HEK293 (cell line): ENCODE measurements at regions not wholly inside any gene's neighbourhood (a gene's known extent, or its start where the extent isn't known, plus 50 kb on each side); places are given as distances from the start of the nearest gene placed in this dataset.
"Not testable (repeated sequence)": the region's sequence is repeated elsewhere in the genome, so short reads cannot be mapped to it uniquely, and the experiment has no call there.

ENCODE experiments used
- CTCF ChIA-PET: fragments of 350-600 bp; formaldehyde crosslinking; extraction: SDS; loops from one replicate; lab custom pipeline; 2021; ENCODE audit warnings: antibody characterized with exemption; lab: Yijun Ruan, JAX
- POLR2A ChIA-PET: fragments of 300-600 bp; formaldehyde crosslinking; extraction: SDS; loops from one replicate; lab custom pipeline; 2020; ENCODE audit warnings: antibody characterized with exemption, inconsistent platforms; lab: Yijun Ruan, JAX
- H3K27ac ChIP-seq: fragments of 200-500 bp; sonication (Bioruptor generic); 2 replicates; pipeline ENCODE4 v1.5.1; 2014; ENCODE audit warnings: low read depth, low read length, control low read depth, inconsistent platforms; ENCODE audit errors: extremely low read depth
- H3K36me3 ChIP-seq, 2 experiments: fragments of 200-500 bp in 1 of 2; sonication (Bioruptor generic) in 1 of 2; 1 replicate in 1 of 2; 2 replicates in 1 of 2; pipeline ENCODE4 v1.5.1; 2014 to 2017; ENCODE audit warnings: inconsistent platforms in 2 of 2, low read length in 2 of 2; ENCODE audit not compliant: control insufficient read depth in 2 of 2, insufficient read depth in 1 of 2
- H3K4me1 ChIP-seq: fragments of 200-500 bp; sonication (Bioruptor generic); 2 replicates; pipeline ENCODE4 v1.5.1; 2014; ENCODE audit warnings: mild to moderate bottlenecking, low read length, inconsistent platforms; ENCODE audit not compliant: control insufficient read depth, insufficient read depth
- H3K4me3 ChIP-seq: 2 replicates; pipeline ENCODE4 v1.5.1; 2011; ENCODE audit warnings: low read depth, mild to moderate bottlenecking, control low read depth, low read length, moderate library complexity
- H3K9me3 ChIP-seq: fragments of 200-500 bp; sonication (Bioruptor generic); 2 replicates; pipeline ENCODE4 v1.5.1; 2014; ENCODE audit warnings: low read depth, low read length, inconsistent platforms; ENCODE audit not compliant: control insufficient read depth, insufficient read depth
- ATF2 ChIP-seq: fragments of 450-650 bp; formaldehyde crosslinking; IDR thresholded peaks from 2 replicates; pipeline ENCODE4 v1.5.1; 2016; ENCODE audit warnings: missing biosample characterization, missing genetic modification characterization, low read depth
- BCL11B ChIP-seq: fragments of 450-650 bp; formaldehyde crosslinking; IDR thresholded peaks from 2 replicates; pipeline ENCODE4 v1.5.1; 2016; ENCODE audit warnings: low read depth, missing biosample characterization, missing genetic modification characterization
- GLIS1 ChIP-seq: fragments of 450-650 bp; formaldehyde crosslinking; IDR thresholded peaks from 2 replicates; pipeline ENCODE4 v1.5.1; 2016; ENCODE audit warnings: missing biosample characterization, missing genetic modification characterization
- GLIS2 ChIP-seq: fragments of 450-650 bp; formaldehyde crosslinking; IDR thresholded peaks from 2 replicates; pipeline ENCODE4 v1.5.1; 2016; ENCODE audit warnings: missing biosample characterization, missing genetic modification characterization
- HOXC10 ChIP-seq: sonication (generic); formaldehyde crosslinking; IDR thresholded peaks from 2 replicates; pipeline ENCODE4 v1.8.1; 2023; ENCODE audit warnings: mild to moderate bottlenecking, missing genetic modification reagents
- KLF9 ChIP-seq: fragments of 450-650 bp; formaldehyde crosslinking; IDR thresholded peaks from 2 replicates; pipeline ENCODE4 v1.5.1; 2016; ENCODE audit warnings: missing biosample characterization, missing genetic modification characterization, low read depth
- SCRT2 ChIP-seq: fragments of 450-650 bp; formaldehyde crosslinking; IDR thresholded peaks from 2 replicates; pipeline ENCODE4 v1.5.1; 2016; ENCODE audit warnings: missing biosample characterization, missing genetic modification characterization
- ZBTB6 ChIP-seq: fragments of 450-650 bp; formaldehyde crosslinking; IDR thresholded peaks from 2 replicates; pipeline ENCODE4 v1.5.1; 2017; ENCODE audit warnings: missing biosample characterization, missing genetic modification characterization
- ZNF10 ChIP-seq: fragments of 450-650 bp; formaldehyde crosslinking; IDR thresholded peaks from 2 replicates; pipeline ENCODE4 v1.5.1; 2017; ENCODE audit warnings: missing biosample characterization, missing genetic modification characterization
- ZNF155 ChIP-seq: fragments of 450-650 bp; formaldehyde crosslinking; IDR thresholded peaks from 2 replicates; pipeline ENCODE4 v1.5.1; 2016; ENCODE audit warnings: missing biosample characterization, missing genetic modification characterization
- ZNF174 ChIP-seq: fragments of 450-650 bp; formaldehyde crosslinking; IDR thresholded peaks from 2 replicates; pipeline ENCODE4 v1.5.0; 2017; ENCODE audit warnings: missing biosample characterization, mild to moderate bottlenecking, missing genetic modification characterization
- ZNF2 ChIP-seq: fragments of 450-650 bp; formaldehyde crosslinking; IDR thresholded peaks from 2 replicates; pipeline ENCODE4 v1.5.1; 2016; ENCODE audit warnings: missing biosample characterization, missing genetic modification characterization
- ZNF214 ChIP-seq: fragments of 450-650 bp; formaldehyde crosslinking; IDR thresholded peaks from 2 replicates; pipeline ENCODE4 v1.5.1; 2017; ENCODE audit warnings: missing biosample characterization, mild to moderate bottlenecking, missing genetic modification characterization, borderline replicate concordance
- ZNF341 ChIP-seq: fragments of 450-650 bp; formaldehyde crosslinking; IDR thresholded peaks from 2 replicates; pipeline ENCODE4; 2016; ENCODE audit warnings: low read depth, missing biosample characterization, missing genetic modification characterization
- ZNF37A ChIP-seq: fragments of 450-650 bp; IDR thresholded peaks from 2 replicates; pipeline ENCODE4 v1.5.1; 2018; ENCODE audit warnings: missing biosample characterization, missing genetic modification characterization
- ZNF398 ChIP-seq: fragments of 450-650 bp; formaldehyde crosslinking; IDR thresholded peaks from 2 replicates; pipeline ENCODE4 v1.5.1; 2017; ENCODE audit warnings: missing biosample characterization, missing genetic modification characterization
- ZNF513 ChIP-seq: fragments of 450-650 bp; IDR thresholded peaks from 2 replicates; pipeline ENCODE4 v1.5.1; 2018; ENCODE audit warnings: missing biosample characterization, missing genetic modification characterization
- ZNF580 ChIP-seq: fragments of 450-650 bp; formaldehyde crosslinking; IDR thresholded peaks from 2 replicates; pipeline ENCODE4 v1.5.1; 2016; ENCODE audit warnings: missing biosample characterization, missing genetic modification characterization
- ZNF600 ChIP-seq: fragments of 450-650 bp; formaldehyde crosslinking; IDR thresholded peaks from 2 replicates; pipeline ENCODE4 v1.5.1; 2016; ENCODE audit warnings: missing biosample characterization, missing genetic modification characterization
- ZNF639 ChIP-seq: fragments of 450-650 bp; formaldehyde crosslinking; IDR thresholded peaks from 2 replicates; pipeline ENCODE4 v1.5.1; 2016; ENCODE audit warnings: missing biosample characterization, missing genetic modification characterization
- ZNF660 ChIP-seq: fragments of 450-650 bp; IDR thresholded peaks from 2 replicates; pipeline ENCODE4 v1.5.1; 2018; ENCODE audit warnings: missing biosample characterization, mild to moderate bottlenecking, missing genetic modification characterization

- Histone ChIP-seq H3K27ac (no peak overlapping the region), H3K4me3 (no peak overlapping the region), H3K9me3 (no peaks in the 10 kb centered on the region), H3K36me3 (no peaks in the 10 kb centered on the region), H3K4me1 (no peaks in the 10 kb centered on the region)
- TF ChIP-seq ATF2 (tag by site-specific recombination) = no peak
- TF ChIP-seq ZNF37A (tag by site-specific recombination) = no peak
- TF ChIP-seq ZNF600 (tag by site-specific recombination) = no peak
- no peak for TF ChIP-seq ZNF155
- TF ChIP-seq ZNF174 = no peak
- no peak for TF ChIP-seq ZNF639 (tag by site-specific recombination)
- no peak for TF ChIP-seq HOXC10 (CRISPR knock-in tag)
- TF ChIP-seq ZNF660 = no peak
- TF ChIP-seq BCL11B (tag by site-specific recombination) = no peak
- CTCF ChIA-PET = interaction anchor here (0.6 kb wide), 1 partner anchor 123 kb away, joined by 5 read pairs; no protein-coding TSS in a partner anchor
- POLR2A ChIA-PET = no interaction called here
These were observed 51.0 kb downstream of the OR2B6 start for GRCh38 chr6:28008053-28008452.

- H3K9me3 ChIP-seq = no peaks in the 10 kb centered on the region
- H3K4me1 ChIP-seq = no peaks in the 10 kb centered on the region
- CTCF ChIA-PET = no interaction called here
- H3K27ac ChIP-seq = no peak overlapping the region
- no peak for TF ChIP-seq ZNF10 (tag by site-specific recombination)
- TF ChIP-seq SCRT2 (tag by site-specific recombination) = peak; percentile 78; the same call in 1 of the 2 replicates
- no peak for TF ChIP-seq ZNF214
- TF ChIP-seq, all 188 proteins: peak for 1
- Histone ChIP-seq H3K36me3 (no peaks in the 10 kb centered on the region), H3K4me3 (no peak overlapping the region)
- POLR2A ChIA-PET = no interaction called here
These were observed 53.5 kb downstream of the OR2B6 start for GRCh38 chr6:28010526-28010925.

- ChIA-PET CTCF (no interaction called here), POLR2A (no interaction called here)
- Histone ChIP-seq H3K36me3 (no peaks in the 10 kb centered on the region), H3K27ac (no peak overlapping the region), H3K4me3 (no peak overlapping the region), H3K9me3 (no peaks in the 10 kb centered on the region), H3K4me1 (no peaks in the 10 kb centered on the region)
- TF ChIP-seq ZNF580 (no peak), ZNF398 (tag by site-specific recombination) (no peak), KLF9 (tag by site-specific recombination) (no peak), ZNF341 (tag by site-specific recombination) (no peak), ZBTB6 (tag by site-specific recombination) (no peak), ZNF513 (tag by site-specific recombination) (no peak), ZNF2 (tag by site-specific recombination) (no peak), GLIS2 (tag by site-specific recombination) (no peak), GLIS1 (no peak)
These were observed 54.7 kb downstream of the OR2B6 start for GRCh38 chr6:28011722-28012121.

- CTCF ChIA-PET, POLR2A ChIA-PET, H3K27ac ChIP-seq, H3K9me3 ChIP-seq, H3K4me1 ChIP-seq, H3K36me3 ChIP-seq, H3K4me3 ChIP-seq: not testable (repeated sequence)
These were observed 59.4 kb upstream of the ZNF165 start for GRCh38 chr6:28021011-28021410.
